Smooth muscle cell (in vitro differentiated cells): ENCODE measurements at regions not wholly inside any gene's neighbourhood (a gene's known extent, or its start where the extent isn't known, plus 50 kb on each side); places are given as distances from the start of the nearest gene placed in this dataset.

Source experiments
- DNase-seq: peaks from one replicate; lab custom pipeline; 2025; ENCODE audit not compliant: unreplicated experiment; lab: John Stamatoyannopoulos, UW
- H2AFZ ChIP-seq: fragments of 200-600 bp; sonication (generic); 2 replicates; pipeline ENCODE4 v1.6.0; 2016; ENCODE audit warnings: antibody characterized with exemption, low read depth, mild to moderate bottlenecking
- H3F3A ChIP-seq: fragments of 200-600 bp; sonication (generic); 2 replicates; pipeline ENCODE4 v1.6.0; 2017; ENCODE audit warnings: antibody characterized with exemption, low read depth
- H3K27ac ChIP-seq: fragments of 200-600 bp; sonication (generic); 2 replicates; pipeline ENCODE4 v1.5.1; 2016; ENCODE audit warnings: low read depth, mild to moderate bottlenecking
- H3K27me3 ChIP-seq: fragments of 200-600 bp; sonication (generic); 2 replicates; pipeline ENCODE4 v1.6.1; 2016; ENCODE audit warnings: low read depth, mild to moderate bottlenecking
- H3K36me3 ChIP-seq: fragments of 200-600 bp; sonication (generic); 2 replicates; pipeline ENCODE4 v1.5.1; 2016; ENCODE audit warnings: low read depth
- H3K4me1 ChIP-seq: fragments of 200-600 bp; sonication (generic); 2 replicates; pipeline ENCODE4 v1.5.1; 2016; ENCODE audit warnings: low read depth
- H3K4me2 ChIP-seq: fragments of 200-600 bp; sonication (generic); 2 replicates; pipeline ENCODE4 v1.6.0; 2016; ENCODE audit warnings: mild to moderate bottlenecking
- H3K4me3 ChIP-seq: fragments of 200-600 bp; sonication (generic); 2 replicates; pipeline ENCODE4 v1.5.1; 2016; ENCODE audit warnings: mild to moderate bottlenecking
- H3K79me2 ChIP-seq: fragments of 200-600 bp; sonication (generic); 2 replicates; pipeline ENCODE4 v1.6.0; 2016; ENCODE audit warnings: low read depth, mild to moderate bottlenecking
- H3K9ac ChIP-seq: fragments of 200-600 bp; sonication (generic); 2 replicates; pipeline ENCODE4 v1.6.0; 2016; ENCODE audit warnings: low read depth
- H3K9me3 ChIP-seq: fragments of 200-600 bp; sonication (generic); replicated peaks from 2 replicates; pipeline ENCODE4 v1.5.1; 2016; ENCODE audit warnings: low read depth
- H4K20me1 ChIP-seq: fragments of 200-600 bp; sonication (generic); 2 replicates; pipeline ENCODE4 v1.6.0; 2016; ENCODE audit warnings: low read depth
- WGBS: methylation state at CpG from one replicate; pipeline ENCODE4 v1.1.7; 2016; ENCODE audit warnings: low lambda C conversion rate; 5-methylcytosine and 5-hydroxymethylcytosine counted together
- TF ChIP-seq, protein P1 (sequence below): fragments of 200-600 bp; sonication (generic); IDR thresholded peaks from 2 replicates; pipeline ENCODE4 v1.5.1; 2017; ENCODE audit warnings: borderline replicate concordance, mild to moderate bottlenecking, antibody characterized with exemption; ENCODE audit not compliant: insufficient read depth, poor library complexity, severe bottlenecking

GRCh38 chr14:86414146-86414545 lies 884.2 kb downstream of the FLRT2 start:
- WGBS: 96% methylated on average over 1 of the region's 1 CpG
- Histone ChIP-seq H3K27me3 (no peaks in the 10 kb centered on the region), H3K4me2 (no peak overlapping the region), H4K20me1 (no peaks in the 10 kb centered on the region), H3K36me3 (no peaks in the 10 kb centered on the region), H3K9ac (no peak overlapping the region), H3K9me3 (no peaks in the 10 kb centered on the region), H3K4me1 (no peaks in the 10 kb centered on the region), H3F3A (no peaks in the 10 kb centered on the region), H2AFZ (no peak overlapping the region), H3K27ac (no peak overlapping the region), H3K4me3 (no peak overlapping the region), H3K79me2 (no peaks in the 10 kb centered on the region)
- TF ChIP-seq, protein P1, sequence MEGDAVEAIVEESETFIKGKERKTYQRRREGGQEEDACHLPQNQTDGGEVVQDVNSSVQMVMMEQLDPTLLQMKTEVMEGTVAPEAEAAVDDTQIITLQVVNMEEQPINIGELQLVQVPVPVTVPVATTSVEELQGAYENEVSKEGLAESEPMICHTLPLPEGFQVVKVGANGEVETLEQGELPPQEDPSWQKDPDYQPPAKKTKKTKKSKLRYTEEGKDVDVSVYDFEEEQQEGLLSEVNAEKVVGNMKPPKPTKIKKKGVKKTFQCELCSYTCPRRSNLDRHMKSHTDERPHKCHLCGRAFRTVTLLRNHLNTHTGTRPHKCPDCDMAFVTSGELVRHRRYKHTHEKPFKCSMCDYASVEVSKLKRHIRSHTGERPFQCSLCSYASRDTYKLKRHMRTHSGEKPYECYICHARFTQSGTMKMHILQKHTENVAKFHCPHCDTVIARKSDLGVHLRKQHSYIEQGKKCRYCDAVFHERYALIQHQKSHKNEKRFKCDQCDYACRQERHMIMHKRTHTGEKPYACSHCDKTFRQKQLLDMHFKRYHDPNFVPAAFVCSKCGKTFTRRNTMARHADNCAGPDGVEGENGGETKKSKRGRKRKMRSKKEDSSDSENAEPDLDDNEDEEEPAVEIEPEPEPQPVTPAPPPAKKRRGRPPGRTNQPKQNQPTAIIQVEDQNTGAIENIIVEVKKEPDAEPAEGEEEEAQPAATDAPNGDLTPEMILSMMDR: no peak
- DNase-seq: no peak

- DNase-seq: no peak
- Histone ChIP-seq H3K4me1 (no peaks in the 10 kb centered on the region), H3K27ac (no peak overlapping the region), H3K4me2 (no peak overlapping the region), H3K27me3 (no peaks in the 10 kb centered on the region), H2AFZ (no peak overlapping the region), H3K9me3 (no peaks in the 10 kb centered on the region), H3K4me3 (no peak overlapping the region), H3K36me3 (no peaks in the 10 kb centered on the region), H4K20me1 (no peaks in the 10 kb centered on the region), H3K9ac (no peak overlapping the region), H3F3A (no peaks in the 10 kb centered on the region), H3K79me2 (no peaks in the 10 kb centered on the region)
- WGBS: 68% methylated on average over 3 of the region's 3 CpGs
- TF ChIP-seq, protein P1: no peak
These were observed 875.2 kb downstream of the FLRT2 start for GRCh38 chr14:86404989-86405649.

- Histone ChIP-seq H4K20me1 (no peaks in the 10 kb centered on the region), H2AFZ (no peak overlapping the region), H3F3A (no peaks in the 10 kb centered on the region), H3K4me1 (no peaks in the 10 kb centered on the region), H3K79me2 (no peaks in the 10 kb centered on the region), H3K4me3 (no peak overlapping the region), H3K27ac (no peak overlapping the region), H3K36me3 (no peaks in the 10 kb centered on the region), H3K9ac (no peak overlapping the region), H3K4me2 (no peak overlapping the region), H3K9me3 (no peaks in the 10 kb centered on the region), H3K27me3 (no peaks in the 10 kb centered on the region)
- TF ChIP-seq, protein P1: no peak
- DNase-seq: no peak
- 71% methylated on average over 2 of the region's 2 CpGs for WGBS
These were observed 874.5 kb downstream of the FLRT2 start for GRCh38 chr14:86404425-86404824.

DNA sequence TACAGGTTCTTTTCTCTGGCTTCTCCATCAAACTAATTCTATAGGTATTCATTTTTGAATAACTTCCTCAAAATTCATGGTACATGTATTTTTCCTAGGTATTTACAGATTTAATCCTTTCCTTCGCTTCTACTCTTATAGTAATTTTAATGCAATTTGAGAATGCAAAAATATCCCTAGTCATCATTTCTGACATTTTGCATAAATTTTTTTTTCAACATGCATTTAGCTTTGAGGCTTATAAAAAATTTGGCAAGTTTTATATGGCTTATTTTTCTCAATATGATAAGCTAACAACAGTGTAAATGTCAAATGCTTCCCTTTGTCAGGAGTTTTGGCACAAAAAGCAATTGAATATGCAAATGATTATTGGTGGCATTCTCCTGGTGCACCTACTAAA lies 872.6 kb downstream of the FLRT2 start:
- no peak overlapping the region for H3K4me2 ChIP-seq
- H3K79me2 ChIP-seq: no peaks in the 10 kb centered on the region
- H3K27ac ChIP-seq: no peak overlapping the region
- WGBS: 86% methylated on average over 1 of the region's 1 CpG
- no peaks in the 10 kb centered on the region for H4K20me1 ChIP-seq
- no peak overlapping the region for H2AFZ ChIP-seq
- no peaks in the 10 kb centered on the region for H3F3A ChIP-seq
- no peak overlapping the region for H3K4me3 ChIP-seq
- H3K9me3 ChIP-seq: no peaks in the 10 kb centered on the region
- H3K36me3 ChIP-seq: no peaks in the 10 kb centered on the region
- TF ChIP-seq, protein P1: no peak
- H3K27me3 ChIP-seq: no peaks in the 10 kb centered on the region
- H3K4me1 ChIP-seq: no peaks in the 10 kb centered on the region
- no peak for DNase-seq
- no peak overlapping the region for H3K9ac ChIP-seq
